Stimulated activated CD4-positive, alpha-beta T cell treated with anti-CD3 and anti-CD28 coated beads, Interleukin-2, amount 100 ng/mL, for 48 hours (primary cell): ENCODE measurements at regions not wholly inside any gene's neighbourhood (a gene's known extent, or its start where the extent isn't known, plus 50 kb on each side); places are given as distances from the start of the nearest gene placed in this dataset.

ENCODE experiments used
- DNase-seq, 2 donors: peaks; one replicate each; pipeline ENCODE4 v3.0.0-alpha.2; 2020

DNA sequence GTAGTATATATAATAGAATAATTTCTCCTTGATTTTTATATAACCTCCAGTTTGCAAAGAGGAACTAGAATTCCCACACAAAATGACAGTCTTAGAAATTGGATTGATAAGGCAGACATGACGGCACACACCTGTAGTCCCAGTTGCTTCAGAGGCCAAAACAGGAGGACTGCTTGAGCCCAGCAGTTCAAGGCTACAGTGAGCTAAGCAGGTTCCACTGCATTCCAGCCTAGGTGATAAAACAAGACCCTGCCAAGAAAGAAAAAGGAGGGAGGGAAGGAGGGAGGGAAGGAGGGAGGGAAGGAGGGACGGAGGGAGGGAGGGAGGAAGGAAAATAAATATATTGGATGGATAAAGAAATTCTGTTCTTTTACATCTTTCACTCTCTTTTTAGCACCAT is 77.6 kb upstream of the SASH1 start:
- DNase-seq: no peak

GRCh38 chr6:148269386-148269785 is 73.3 kb upstream of the SASH1 start:
- no peak for DNase-seq

DNA sequence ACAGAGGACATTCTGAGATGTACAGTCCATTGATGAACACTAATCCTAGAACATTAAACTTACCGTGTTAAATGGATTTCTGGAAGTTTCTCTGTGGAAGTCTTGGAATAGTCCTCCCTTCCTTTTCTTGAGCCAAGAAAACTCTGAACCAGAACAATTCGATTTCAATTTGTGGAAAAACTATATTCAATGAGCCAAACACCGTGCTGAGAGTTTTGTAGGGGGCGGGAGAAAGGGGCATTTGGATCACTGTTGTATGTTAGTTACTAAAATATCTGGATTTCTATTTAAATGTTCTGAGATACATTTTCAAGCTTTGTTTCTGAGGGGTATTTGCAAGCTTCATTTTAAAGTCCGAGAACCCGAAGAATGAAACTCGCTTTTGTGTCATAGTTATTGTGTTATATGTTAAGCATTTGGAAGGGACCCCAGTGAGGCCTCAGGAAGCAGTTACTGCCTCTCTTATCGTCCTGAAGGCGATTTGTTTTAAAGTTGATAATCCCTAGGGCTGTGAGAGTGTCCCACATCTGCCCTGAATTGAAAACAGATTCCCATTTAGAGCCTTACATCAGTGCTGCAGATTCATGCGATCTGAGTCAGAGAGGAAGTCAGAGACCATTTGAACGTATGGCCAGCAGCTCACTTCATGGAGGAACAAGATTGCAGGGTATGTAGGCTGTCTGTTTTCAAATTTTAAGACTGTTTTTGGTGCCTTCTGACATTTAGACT is 70.8 kb upstream of the SASH1 start:
- no peak for DNase-seq

DNA sequence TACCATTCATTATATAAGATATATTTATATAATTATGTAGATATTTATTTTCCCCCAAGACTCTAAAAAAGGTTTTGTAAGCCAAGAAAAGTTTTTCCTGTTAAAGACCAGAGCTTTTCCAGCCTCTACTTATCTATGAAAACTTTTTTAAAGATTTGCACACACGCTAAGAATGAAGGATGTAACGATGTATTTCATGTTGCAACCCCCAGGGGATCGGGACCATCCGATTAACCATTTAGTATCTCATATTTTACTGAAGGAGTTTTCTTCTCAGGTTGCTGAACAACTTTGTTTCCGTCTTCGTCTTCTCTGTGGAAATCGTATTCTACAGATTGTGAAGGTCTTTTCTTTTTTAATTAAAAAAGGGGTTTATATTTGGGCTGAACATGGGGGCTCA is 70.0 kb upstream of the SASH1 start:
- no peak for DNase-seq

GRCh38 chr6:148273962-148274752 is 68.5 kb upstream of the SASH1 start:
- DNase-seq: no peak

GRCh38 chr6:148274809-148275208 is 67.8 kb upstream of the SASH1 start:
- DNase-seq: no peak

DNA sequence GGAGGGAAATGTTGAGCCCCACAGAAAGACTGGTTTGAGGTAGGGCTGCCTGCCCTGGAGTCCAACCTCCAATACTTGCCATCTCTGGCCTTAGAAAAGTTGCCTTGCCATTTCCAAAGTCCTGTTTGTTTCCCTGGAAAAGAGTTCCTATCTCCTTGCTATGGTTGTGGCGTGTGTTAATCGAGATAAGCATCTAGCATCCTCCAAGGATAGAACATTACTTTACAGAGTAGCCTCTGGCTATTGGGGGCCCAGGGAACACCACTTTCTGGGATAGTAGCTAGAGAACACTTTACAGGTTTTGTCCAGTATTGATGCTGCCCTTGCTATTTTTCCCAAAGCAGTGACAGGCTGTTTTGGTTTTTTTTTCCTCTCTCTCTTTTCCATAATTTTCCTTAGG is 57.4 kb upstream of the SASH1 start:
- no peak for DNase-seq

- no peak for DNase-seq
These were observed 56.1 kb upstream of the SASH1 start for GRCh38 chr6:148286563-148286962.

- no peak for DNase-seq
These were observed 54.9 kb upstream of the SASH1 start for GRCh38 chr6:148287623-148288333.

- DNase-seq: no peak
These were observed 54.1 kb upstream of the SASH1 start for GRCh38 chr6:148288541-148288940.

- no peak for DNase-seq
These were observed 53.5 kb upstream of the SASH1 start for GRCh38 chr6:148289153-148289552.

DNA sequence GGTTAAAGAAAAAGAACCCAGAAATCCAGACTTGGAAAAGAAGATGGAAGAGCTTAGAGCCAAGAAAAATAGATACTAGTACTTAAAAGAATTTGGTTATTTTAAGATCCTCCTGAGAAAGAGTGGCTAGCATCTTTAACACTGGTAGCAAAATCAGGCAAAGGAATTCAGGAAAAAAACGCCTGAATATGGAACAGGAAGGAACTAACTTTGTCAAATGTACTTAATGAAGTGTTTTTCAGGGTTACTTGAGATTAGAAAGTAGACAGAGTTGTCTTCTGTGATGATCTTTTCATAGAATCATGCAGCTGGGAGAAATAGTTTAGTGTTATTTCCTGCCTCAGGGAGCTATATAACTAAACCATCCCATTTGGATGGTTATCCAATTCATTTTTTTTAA is 50.8 kb upstream of the SASH1 start:
- no peak for DNase-seq
